K562 (cell line): ENCODE measurements at regions not wholly inside any gene's neighbourhood (a gene's known extent, or its start where the extent isn't known, plus 50 kb on each side); places are given as distances from the start of the nearest gene placed in this dataset.

Experiments
- ATAC-seq: fragments of 200-7000 bp; cut with Tn5 transposase; 3 replicates; pipeline ENCODE4 v1.9.1; 2020; ENCODE audit warnings: moderate library complexity
- BruUV-seq: library from RNA; stranded (reverse); fragments of 400-500 nt; replicated peaks from 2 replicates; lab custom pipeline; 2021; lab: Mats Ljungman, UMichigan
- CTCF ChIA-PET: fragments of 300-600 bp; formaldehyde crosslinking; extraction: SDS; loops from one replicate; lab custom pipeline; 2021; ENCODE audit warnings: low intra/inter-chr PET ratio; lab: Yijun Ruan, JAX
- POLR2A ChIA-PET: fragments of 300-600, 350-650 bp; sonication (Branson Sonifier 250); formaldehyde crosslinking; extraction: SDS; loops from one replicate; lab custom pipeline; 2021; ENCODE audit warnings: antibody characterized with exemption, inconsistent platforms; lab: Yijun Ruan, JAX
- DNase-seq, 4 experiments: peaks; one replicate each; pipeline versions ENCODE4 v3.0.0 to v3.0.0-alpha.2; 2011 to 2018; ENCODE audit warnings: low spot score in 3 of 4, mixed read lengths in 3 of 4; ENCODE audit errors: extremely low read depth in 1 of 4
- FAIRE-seq: peaks from 2 replicates; lab custom pipeline; 2011; peaks lifted over from hg19 to GRCh38; lab: Jason Lieb, UNC
- H2AFZ ChIP-seq: 2 replicates; pipeline ENCODE4 v1.6.0; 2011; ENCODE audit warnings: low read depth, low read length, control low read depth, inconsistent platforms
- H3K27ac ChIP-seq: fragments of 200-600 bp; 3 replicates; pipeline ENCODE4 v1.8.0; 2011; ENCODE audit warnings: low read depth, mild to moderate bottlenecking, control low read depth, inconsistent platforms, low read length, moderate library complexity, mixed read lengths; ENCODE audit errors: extremely low read depth
- H3K27me3 ChIP-seq, 2 experiments: fragments of 300-600 bp in 1 of 2; 2 replicates in 1 of 2; 3 replicates in 1 of 2; pipeline versions ENCODE4 v1.6.0 to v1.8.0; 2011; ENCODE audit warnings: inconsistent platforms in 2 of 2, low read length in 2 of 2, mild to moderate bottlenecking in 1 of 2, mixed read lengths in 1 of 2, moderate library complexity in 1 of 2; ENCODE audit not compliant: control insufficient read depth in 2 of 2, insufficient read depth in 2 of 2
- H3K36me3 ChIP-seq: fragments of 300-600 bp; 3 replicates; pipeline ENCODE4 v1.8.0; 2011; ENCODE audit warnings: mild to moderate bottlenecking, low read length, inconsistent platforms; ENCODE audit not compliant: control insufficient read depth, insufficient read depth
- H3K4me1 ChIP-seq, 2 experiments: fragments of 200-600 bp in 1 of 2; replicated peaks in 1 of 2; 2 replicates in 1 of 2; 3 replicates in 1 of 2; pipeline versions ENCODE4 v1.5.1 to v1.8.0; 2011; ENCODE audit warnings: inconsistent platforms in 2 of 2, low read length in 2 of 2, mild to moderate bottlenecking in 1 of 2, mixed read lengths in 1 of 2, moderate library complexity in 1 of 2; ENCODE audit not compliant: control insufficient read depth in 2 of 2, insufficient read depth in 2 of 2
- H3K4me2 ChIP-seq: 2 replicates; pipeline ENCODE4 v1.6.1; 2011; ENCODE audit warnings: low read length, control low read depth, inconsistent platforms, mixed read lengths; ENCODE audit not compliant: insufficient read depth
- H3K4me3 ChIP-seq: fragments of 200-600 bp; sonication (generic), shearing (Covaris generic); 2 replicates; pipeline ENCODE4 v1.5.1; 2016; ENCODE audit warnings: control low read depth, inconsistent platforms
- H3K79me2 ChIP-seq: fragments of 200-600 bp; 3 replicates; pipeline ENCODE4 v1.8.0; 2011; ENCODE audit warnings: low read length, inconsistent platforms; ENCODE audit not compliant: control insufficient read depth, insufficient read depth
- H3K9ac ChIP-seq, 2 experiments: 2 replicates each; pipeline versions ENCODE4 v1.6.0 to v1.6.1; 2011; ENCODE audit warnings: low read depth in 2 of 2, low read length in 2 of 2, control low read depth in 1 of 2, inconsistent platforms in 1 of 2, mild to moderate bottlenecking in 1 of 2, mixed read lengths in 1 of 2; ENCODE audit not compliant: insufficient read depth in 1 of 2
- H3K9me1 ChIP-seq: one replicate; pipeline ENCODE4 v1.6.0; 2011; ENCODE audit warnings: inconsistent platforms, mild to moderate bottlenecking, low read length, moderate library complexity; ENCODE audit not compliant: control insufficient read depth, insufficient read depth
- H3K9me3 ChIP-seq: replicated peaks from 2 replicates; pipeline ENCODE4 v1.5.1; 2011; ENCODE audit warnings: low read depth, low read length, inconsistent platforms; ENCODE audit not compliant: control insufficient read depth, insufficient read depth
- H4K20me1 ChIP-seq: replicated peaks from 2 replicates; pipeline ENCODE4 v1.6.1; 2011; ENCODE audit warnings: low read length, inconsistent platforms, mixed read lengths; ENCODE audit not compliant: control insufficient read depth, insufficient read depth
- CREM ChIP-seq: IDR thresholded peaks from 2 replicates; pipeline ENCODE4 v1.6.1; 2014; ENCODE audit warnings: antibody characterized with exemption, low read depth
- KAT2B ChIP-seq: IDR thresholded peaks from one replicate; pipeline ENCODE4 v1.6.1; 2012; ENCODE audit warnings: low read depth, mild to moderate bottlenecking, control low read depth, inconsistent platforms, low read length, moderate library complexity
- KDM1A ChIP-seq, 2 experiments: fragments of 450-650 bp; IDR thresholded peaks; 2 replicates each; pipeline ENCODE4 v1.6.1; 2016; ENCODE audit warnings: mild to moderate bottlenecking in 2 of 2
- NFYB ChIP-seq: IDR thresholded peaks from 2 replicates; pipeline ENCODE4 v1.6.1; 2011; ENCODE audit warnings: mild to moderate bottlenecking, moderate library complexity; ENCODE audit not compliant: insufficient read length; ENCODE audit errors: extremely low read depth
- SMARCE1 ChIP-seq: fragments of 450-650 bp; IDR thresholded peaks from 2 replicates; pipeline ENCODE4 v1.7.1; 2016; ENCODE audit warnings: mild to moderate bottlenecking
- ZNF668 ChIP-seq: fragments of 250-450 bp; sonication (Bioruptor Pico); IDR thresholded peaks from 2 replicates; pipeline ENCODE4 v1.8.0; 2022; ENCODE audit warnings: mild to moderate bottlenecking, inconsistent platforms
- WGBS: fragments of 100-300 bp; shearing (Covaris generic); methylation state at CpG from one replicate; pipeline ENCODE4 v1.1.6; 2016; ENCODE audit warnings: low coverage, mixed read lengths; ENCODE audit not compliant: insufficient coverage; ENCODE audit errors: missing lambda C conversion rate; 5-methylcytosine and 5-hydroxymethylcytosine counted together
- in situ Hi-C: fragments of 300-500 bp; cut with MboI; formaldehyde crosslinking; loops from 4 replicates; pipeline ENCODE4 v1.15.0; 2018; ENCODE audit warnings: inconsistent platforms, mixed read lengths
- intact Hi-C: fragments of 100-400 bp; cut with micrococcal nuclease; formaldehyde crosslinking; loops from 2 replicates; pipeline ENCODE4 v1.14.2; 2022
- TF ChIP-seq, protein P1 (sequence below): sonication (generic); formaldehyde crosslinking; IDR thresholded peaks from 2 replicates; pipeline ENCODE4 v1.4.0; 2020; ENCODE audit warnings: mild to moderate bottlenecking, missing genetic modification reagents

DNA sequence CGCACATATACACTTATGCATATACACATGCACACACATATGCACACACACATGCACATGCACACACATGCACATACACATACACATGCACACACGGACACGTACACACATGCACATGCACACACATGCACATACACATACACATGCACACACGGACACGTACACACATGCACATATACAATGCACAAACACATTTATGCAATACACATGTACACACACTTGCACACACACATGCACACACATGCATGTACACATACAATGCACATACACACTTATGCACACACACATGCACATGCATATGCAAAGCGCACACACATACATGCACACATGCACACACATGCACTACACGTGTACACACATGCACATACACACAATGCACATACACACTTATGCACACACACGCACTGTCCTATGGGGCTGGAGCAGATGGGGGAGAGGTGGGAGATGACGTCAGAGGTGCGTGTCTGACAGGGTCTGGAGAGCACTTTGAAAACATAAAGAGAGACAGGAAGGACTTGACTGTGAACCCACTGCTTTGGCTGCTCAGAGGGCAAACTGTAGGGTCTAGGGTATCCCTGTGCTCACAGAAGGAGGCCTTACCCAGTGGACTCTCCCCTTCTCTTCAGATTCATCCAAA, 108.2 kb downstream of the UQCRFS1 start:
- intact Hi-C loops, result no loop called here
- CTCF ChIA-PET, result no interaction called here
- H3K9me1 ChIP-seq, result no peaks in the 10 kb centered on the region
- peak; percentile 70 for FAIRE-seq
- H3K79me2 ChIP-seq, result no peaks in the 10 kb centered on the region
- no peak overlapping the region; the same call in 2 of the 3 replicates for H3K27ac ChIP-seq
- peaks cover 0 to 20% of the 10 kb centered on the region in 2 experiments; a peak in 2 of 5 replicates for H3K27me3 ChIP-seq
- POLR2A ChIA-PET, result no interaction called here
- 0% methylated on average over 10 of the region's 10 CpGs for WGBS
- in situ Hi-C loops, result no loop called here
- no peak overlapping the region for H3K4me3 ChIP-seq
- no peak for ATAC-seq
- peak in 1 of 2 experiments; percentile 76; a peak in 1 of 4 replicates for TF ChIP-seq KDM1A (IDR thresholded peaks at IDR 0.05)
- TF ChIP-seq KAT2B, result no peak
- no peak for TF ChIP-seq NFYB
- no peak for TF ChIP-seq SMARCE1
- no peak for TF ChIP-seq ZNF668 (CRISPR knock-in tag)
- TF ChIP-seq, protein P1, sequence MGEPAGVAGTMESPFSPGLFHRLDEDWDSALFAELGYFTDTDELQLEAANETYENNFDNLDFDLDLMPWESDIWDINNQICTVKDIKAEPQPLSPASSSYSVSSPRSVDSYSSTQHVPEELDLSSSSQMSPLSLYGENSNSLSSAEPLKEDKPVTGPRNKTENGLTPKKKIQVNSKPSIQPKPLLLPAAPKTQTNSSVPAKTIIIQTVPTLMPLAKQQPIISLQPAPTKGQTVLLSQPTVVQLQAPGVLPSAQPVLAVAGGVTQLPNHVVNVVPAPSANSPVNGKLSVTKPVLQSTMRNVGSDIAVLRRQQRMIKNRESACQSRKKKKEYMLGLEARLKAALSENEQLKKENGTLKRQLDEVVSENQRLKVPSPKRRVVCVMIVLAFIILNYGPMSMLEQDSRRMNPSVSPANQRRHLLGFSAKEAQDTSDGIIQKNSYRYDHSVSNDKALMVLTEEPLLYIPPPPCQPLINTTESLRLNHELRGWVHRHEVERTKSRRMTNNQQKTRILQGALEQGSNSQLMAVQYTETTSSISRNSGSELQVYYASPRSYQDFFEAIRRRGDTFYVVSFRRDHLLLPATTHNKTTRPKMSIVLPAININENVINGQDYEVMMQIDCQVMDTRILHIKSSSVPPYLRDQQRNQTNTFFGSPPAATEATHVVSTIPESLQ, result no peak
- 0 out of 2 replicates have a peak, but pooled peaks have one; percentile 6 for TF ChIP-seq CREM
- H3K9me3 ChIP-seq, result no peaks in the 10 kb centered on the region
- H4K20me1 ChIP-seq, result no peaks in the 10 kb centered on the region; the same call in 1 of the 2 replicates
- no TSS peak for BruUV-seq
- H3K36me3 ChIP-seq, result no peaks in the 10 kb centered on the region
- no peak for DNase-seq
- no peak overlapping the region for H3K4me2 ChIP-seq
- no peak overlapping the region for H3K9ac ChIP-seq
- H3K4me1 ChIP-seq, result no peaks in the 10 kb centered on the region
- no peak overlapping the region for H2AFZ ChIP-seq
